DND-41 (cell line): ENCODE measurements at regions not wholly inside any gene's neighbourhood (a gene's known extent, or its start where the extent isn't known, plus 50 kb on each side); places are given as distances from the start of the nearest gene placed in this dataset.

Experiments used
- CTCF ChIP-seq: IDR thresholded peaks from 2 replicates; pipeline ENCODE4 v1.5.1; 2012; ENCODE audit warnings: borderline replicate concordance, low read length, moderate library complexity, mild to moderate bottlenecking; ENCODE audit not compliant: poor library complexity, severe bottlenecking; ENCODE audit errors: extremely low read depth
- EZH2 ChIP-seq: IDR thresholded peaks from 3 replicates; pipeline ENCODE4 v1.6.1; 2012; ENCODE audit warnings: borderline replicate concordance, low read depth, mild to moderate bottlenecking, moderate library complexity, low read length, inconsistent platforms; ENCODE audit not compliant: severe bottlenecking

- TF ChIP-seq CTCF (no peak), EZH2 (no peak)
Observed at GRCh38 chrX:150200361-150200760, 162.8 kb upstream of the MAMLD1 start.
